Adrenal gland (tissue), 9 donors: ENCODE measurements at regions not wholly inside any gene's neighbourhood (a gene's known extent, or its start where the extent isn't known, plus 50 kb on each side); places are given as distances from the start of the nearest gene placed in this dataset.

Experiments used
- DNase-seq, 7 donors: peaks; one replicate each; pipeline ENCODE4 v3.0.0-alpha.2; 2019 to 2020
- H3K27ac ChIP-seq, 5 donors: fragments of 200-600 bp; sonication (generic) in 4 of 5; 1 replicate in 3 of 5; 2 replicates in 2 of 5; pipeline versions ENCODE4 v1.5.1 to v1.8.0; 2016 to 2020; ENCODE audit warnings: mild to moderate bottlenecking in 1 of 5
- H3K27me3 ChIP-seq: fragments of 200-600 bp; 2 replicates; pipeline ENCODE4 v1.8.0; 2021
- H3K36me3 ChIP-seq, 2 donors: fragments of 200-600 bp; replicated peaks in 1 of 2; 1 replicate in 1 of 2; 2 replicates in 1 of 2; pipeline versions ENCODE4 v1.5.1 to v1.8.0; 2018 to 2022
- H3K4me1 ChIP-seq, 2 donors: fragments of 200-600 bp; replicated peaks in 1 of 2; 1 replicate in 1 of 2; 2 replicates in 1 of 2; pipeline versions ENCODE4 v1.5.1 to v1.8.0; 2018 to 2021
- H3K4me3 ChIP-seq, 4 donors: fragments of 200-600 bp; sonication (generic) in 3 of 4; one replicate each; pipeline ENCODE4 v1.5.1; 2016 to 2018
- H3K9me3 ChIP-seq, 3 donors: fragments of 200-600 bp; sonication (generic) in 1 of 3; replicated peaks in 1 of 3; 1 replicate in 2 of 3; 2 replicates in 1 of 3; pipeline versions ENCODE4 v1.5.1 to v1.8.0; 2016 to 2021
- POLR2A ChIP-seq, 2 donors: fragments of 450-650 bp; IDR thresholded peaks; one replicate each; pipeline ENCODE4 v1.6.1; 2017; ENCODE audit warnings: antibody characterized with exemption in 2 of 2, mild to moderate bottlenecking in 2 of 2, moderate library complexity in 1 of 2
- WGBS, 4 donors: extraction: QIAGEN DNeasy Blood & Tissue Kit in 2 of 4; methylation state at CpG; one replicate each; pipeline versions ENCODE4 v1.1.5 to v1.1.7; 2013 to 2017; 5-methylcytosine and 5-hydroxymethylcytosine counted together
- intact Hi-C, 2 donors: fragments of 100-400 bp; cut with DNase I; formaldehyde crosslinking; loops; one replicate each; pipeline versions ENCODE4 v1.14.1 to v1.15.0; 2022 to 2023
- TF ChIP-seq, protein P1 (sequence below), 6 experiments: fragments of 450-650 bp in 4 of 6; fragments of 200-600 bp in 2 of 6; sonication (generic) in 1 of 6; IDR thresholded peaks; 1 replicate in 5 of 6; 2 replicates in 1 of 6; pipeline versions ENCODE4 v1.5.1 to v1.8.0; 2016 to 2021; ENCODE audit warnings: antibody characterized with exemption in 6 of 6, mild to moderate bottlenecking in 2 of 6, moderate library complexity in 1 of 6
- donor health status: healthy with polysubstance abuse.
- donor health status: Bipolar disorder and iron deficiency.
- donor health status: DM: yes; HTN: yes; CAD: no.
- donor health status: DM: no; HTN: no; CAD: no.
- donor health status: DM: no; HTN: no; CAD: no.

DNA sequence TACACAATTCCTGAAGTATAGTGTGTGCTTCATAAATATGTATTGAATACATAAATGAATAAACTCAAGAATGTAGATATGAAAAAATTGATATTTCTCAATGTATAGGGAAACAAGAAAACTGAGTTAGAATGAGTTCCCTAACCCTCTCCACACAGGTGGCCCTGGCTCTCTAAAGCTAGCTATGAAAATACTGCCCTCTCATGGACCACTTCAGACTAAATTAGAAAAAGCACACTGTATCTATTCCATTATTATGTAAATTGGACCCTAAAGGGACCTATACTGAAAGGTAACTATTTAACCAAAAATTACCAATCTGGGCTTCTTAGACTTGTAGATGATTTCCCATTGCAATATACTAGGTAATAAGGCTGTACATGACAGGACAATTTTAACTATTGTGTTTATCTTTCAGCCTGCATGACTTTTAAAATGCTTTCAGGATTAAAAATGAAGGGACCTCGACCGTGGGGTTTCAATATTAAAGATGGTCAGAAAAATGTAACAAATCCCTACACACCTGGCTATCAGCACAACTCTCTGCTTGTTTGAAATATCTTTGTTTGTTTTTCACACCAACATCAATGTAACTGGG is 672.5 kb upstream of the KIF2B start:
- no peaks in the 10 kb centered on the region for H3K9me3 ChIP-seq
- TF ChIP-seq, protein P1, sequence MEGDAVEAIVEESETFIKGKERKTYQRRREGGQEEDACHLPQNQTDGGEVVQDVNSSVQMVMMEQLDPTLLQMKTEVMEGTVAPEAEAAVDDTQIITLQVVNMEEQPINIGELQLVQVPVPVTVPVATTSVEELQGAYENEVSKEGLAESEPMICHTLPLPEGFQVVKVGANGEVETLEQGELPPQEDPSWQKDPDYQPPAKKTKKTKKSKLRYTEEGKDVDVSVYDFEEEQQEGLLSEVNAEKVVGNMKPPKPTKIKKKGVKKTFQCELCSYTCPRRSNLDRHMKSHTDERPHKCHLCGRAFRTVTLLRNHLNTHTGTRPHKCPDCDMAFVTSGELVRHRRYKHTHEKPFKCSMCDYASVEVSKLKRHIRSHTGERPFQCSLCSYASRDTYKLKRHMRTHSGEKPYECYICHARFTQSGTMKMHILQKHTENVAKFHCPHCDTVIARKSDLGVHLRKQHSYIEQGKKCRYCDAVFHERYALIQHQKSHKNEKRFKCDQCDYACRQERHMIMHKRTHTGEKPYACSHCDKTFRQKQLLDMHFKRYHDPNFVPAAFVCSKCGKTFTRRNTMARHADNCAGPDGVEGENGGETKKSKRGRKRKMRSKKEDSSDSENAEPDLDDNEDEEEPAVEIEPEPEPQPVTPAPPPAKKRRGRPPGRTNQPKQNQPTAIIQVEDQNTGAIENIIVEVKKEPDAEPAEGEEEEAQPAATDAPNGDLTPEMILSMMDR (IDR thresholded peaks at IDR 0.05) = no peak
- no peak overlapping the region for H3K4me3 ChIP-seq
- no peak overlapping the region for H3K27ac ChIP-seq
- no peaks in the 10 kb centered on the region for H3K36me3 ChIP-seq
- WGBS, 4 donors = 52 to 76% (median 70%) methylated on average over 2 of the region's 2 CpGs
- intact Hi-C loops = no loop called here
- no peak for DNase-seq
- no peaks in the 10 kb centered on the region for H3K27me3 ChIP-seq
- no peaks in the 10 kb centered on the region for H3K4me1 ChIP-seq

DNA sequence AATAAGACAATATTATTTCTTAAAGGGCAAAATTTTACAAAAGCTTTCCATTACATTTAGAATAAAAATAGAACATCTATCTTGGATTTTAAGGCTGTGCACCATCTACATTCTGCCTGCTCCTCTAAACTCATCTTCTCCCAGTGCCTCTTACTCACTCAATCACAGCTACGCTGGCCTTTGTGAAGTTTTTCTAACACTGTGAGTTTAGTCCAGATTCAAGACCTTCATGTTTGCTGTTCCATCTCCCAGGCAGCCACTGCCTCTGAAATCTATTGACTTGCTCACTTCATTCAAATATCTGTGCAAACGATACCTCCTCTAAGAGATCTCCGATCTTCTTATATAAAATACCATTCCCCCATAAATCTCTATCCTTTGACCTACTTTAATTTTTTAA is 673.4 kb upstream of the KIF2B start:
- H3K9me3 ChIP-seq = no peaks in the 10 kb centered on the region
- DNase-seq = no peak
- H3K36me3 ChIP-seq = no peaks in the 10 kb centered on the region
- no peak overlapping the region for H3K4me3 ChIP-seq
- H3K4me1 ChIP-seq = no peaks in the 10 kb centered on the region
- 74 to 83% (median 77%) methylated on average over 3 of the region's 3 CpGs for WGBS, 4 donors
- no peak overlapping the region for H3K27ac ChIP-seq
- TF ChIP-seq POLR2A (IDR thresholded peaks at IDR 0.05) = no peak
- TF ChIP-seq, protein P1 (IDR thresholded peaks at IDR 0.05) = no peak
- intact Hi-C loops = no loop called here
- H3K27me3 ChIP-seq = no peaks in the 10 kb centered on the region

DNA sequence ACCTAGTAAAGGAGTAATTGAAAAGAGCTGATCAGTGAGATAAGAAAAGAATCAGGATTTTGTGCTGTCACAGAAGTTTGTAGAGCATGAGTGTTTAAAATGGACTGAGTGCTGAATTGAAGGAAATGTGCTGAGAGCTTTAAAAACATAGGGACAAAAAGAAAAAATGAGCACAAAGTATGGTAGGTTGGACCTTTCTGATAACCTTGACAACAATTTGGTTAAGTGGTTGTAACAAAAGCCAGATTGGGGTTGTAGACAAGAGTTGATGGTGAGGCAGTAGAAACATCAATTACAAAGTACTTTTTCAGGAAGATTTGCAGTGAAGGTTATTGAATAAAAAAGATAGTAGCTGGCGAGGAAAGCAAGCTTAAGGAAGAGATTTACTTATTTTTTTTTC is 674.7 kb upstream of the KIF2B start:
- H3K27ac ChIP-seq = no peak overlapping the region
- TF ChIP-seq, protein P1 (IDR thresholded peaks at IDR 0.05) = no peak
- TF ChIP-seq POLR2A (IDR thresholded peaks at IDR 0.05) = no peak
- H3K36me3 ChIP-seq = no peaks in the 10 kb centered on the region
- DNase-seq = no peak
- 43 to 68% (median 50%) methylated on average over 1 of the region's 1 CpG for WGBS, 4 donors
- intact Hi-C loops = no loop called here
- H3K9me3 ChIP-seq = no peaks in the 10 kb centered on the region
- no peak overlapping the region for H3K4me3 ChIP-seq
- H3K4me1 ChIP-seq = no peaks in the 10 kb centered on the region
- no peaks in the 10 kb centered on the region for H3K27me3 ChIP-seq

DNA sequence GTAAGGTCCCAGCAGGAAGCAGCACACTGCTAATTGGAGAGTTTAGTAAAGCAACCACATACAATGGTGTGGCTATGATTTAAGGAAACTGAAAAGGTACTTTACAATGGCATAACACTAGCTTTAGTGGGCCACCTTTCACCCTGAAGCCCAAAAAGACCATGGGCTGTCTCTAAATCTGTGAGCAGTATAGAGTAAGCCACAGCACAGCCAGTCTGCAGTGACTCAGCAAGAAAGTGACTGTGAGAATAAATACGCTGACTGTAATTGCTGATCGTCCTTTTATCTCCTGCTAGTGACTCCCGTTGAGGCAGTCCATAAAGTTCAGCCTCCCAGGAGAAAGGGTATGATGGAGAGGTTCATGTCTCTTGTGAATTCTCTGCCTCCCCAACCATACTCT is 679.8 kb upstream of the KIF2B start:
- WGBS, 4 donors = 18 to 32% (median 30%) methylated on average over 3 of the region's 3 CpGs
- TF ChIP-seq POLR2A (IDR thresholded peaks at IDR 0.05) = no peak
- TF ChIP-seq, protein P1 (IDR thresholded peaks at IDR 0.05) = no peak
- Histone ChIP-seq H3K27ac (no peak overlapping the region), H3K27me3 (no peaks in the 10 kb centered on the region), H3K9me3 (no peaks in the 10 kb centered on the region), H3K36me3 (no peaks in the 10 kb centered on the region), H3K4me3 (no peak overlapping the region), H3K4me1 (no peaks in the 10 kb centered on the region)
- intact Hi-C loops = no loop called here
- no peak for DNase-seq
